GM12875 (cell line): ENCODE measurements at regions not wholly inside any gene's neighbourhood (a gene's known extent, or its start where the extent isn't known, plus 50 kb on each side); places are given as distances from the start of the nearest gene placed in this dataset.
"Not testable (repeated sequence)": the region's sequence is repeated elsewhere in the genome, so short reads cannot be mapped to it uniquely, and the experiment has no call there.

Source experiments
- H3K4me3 ChIP-seq: one replicate; pipeline ENCODE4 v1.5.1; 2011; ENCODE audit warnings: low read depth, low read length, control low read depth
- CTCF ChIP-seq: IDR thresholded peaks from 2 replicates; pipeline ENCODE4 v1.5.1; 2011; ENCODE audit warnings: low read depth, mild to moderate bottlenecking, control low read depth, inconsistent platforms, low read length, moderate library complexity, borderline replicate concordance; ENCODE audit not compliant: insufficient read depth

GRCh38 chr3:4196506-4197147 is 106.5 kb upstream of the SETMAR start:
- H3K4me3 ChIP-seq = no peak overlapping the region
- TF ChIP-seq CTCF = no peak

- no peak overlapping the region for H3K4me3 ChIP-seq
- no peak for TF ChIP-seq CTCF
These were observed 105.5 kb upstream of the SETMAR start for GRCh38 chr3:4197670-4198069.

GRCh38 chr3:4198491-4198890 is 104.7 kb upstream of the SETMAR start:
- H3K4me3 ChIP-seq = no peak overlapping the region
- no peak for TF ChIP-seq CTCF

- H3K4me3 ChIP-seq = not testable (repeated sequence)
These were observed 98.4 kb upstream of the SETMAR start for GRCh38 chr3:4204776-4205175.

- TF ChIP-seq CTCF = no peak
- H3K4me3 ChIP-seq = no peak overlapping the region
These were observed 95.5 kb upstream of the SETMAR start for GRCh38 chr3:4207672-4208071.

GRCh38 chr3:4208556-4208955 is 94.6 kb upstream of the SETMAR start:
- TF ChIP-seq CTCF = no peak
- H3K4me3 ChIP-seq = no peak overlapping the region

GRCh38 chr3:4211610-4212009 is 91.6 kb upstream of the SETMAR start:
- no peak for TF ChIP-seq CTCF
- no peak overlapping the region for H3K4me3 ChIP-seq

GRCh38 chr3:4213420-4213819 is 89.7 kb upstream of the SETMAR start:
- not testable (repeated sequence) for H3K4me3 ChIP-seq

GRCh38 chr3:4216974-4217373 is 86.2 kb upstream of the SETMAR start:
- H3K4me3 ChIP-seq = not testable (repeated sequence)
